ENCODE measurements at regions not wholly inside any gene's neighbourhood (a gene's known extent, or its start where the extent isn't known, plus 50 kb on each side); places are given as distances from the start of the nearest gene placed in this dataset.

DNA sequence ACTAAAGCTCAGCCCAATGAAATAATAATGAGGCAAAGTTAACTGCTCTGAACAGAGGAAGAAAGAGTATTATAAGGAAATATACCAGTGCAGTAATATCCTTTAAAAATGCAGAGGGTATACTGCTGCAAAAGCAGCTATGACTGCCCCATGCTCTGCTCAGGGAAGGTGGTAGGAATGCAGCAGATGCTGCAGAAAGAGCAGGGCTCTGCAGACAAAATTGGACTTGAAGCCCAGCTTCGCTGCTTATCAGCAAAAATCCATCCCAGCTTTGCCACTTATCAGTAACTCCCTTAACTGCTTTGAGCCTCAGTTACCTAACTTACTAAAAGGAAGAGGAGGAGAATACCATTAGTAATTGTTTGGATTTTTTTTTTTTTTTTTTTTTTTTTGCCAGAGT is 533.8 kb upstream of the CDH5 start:
- peaks cover 6% of the 10 kb centered on the region for H3K4me1 ChIP-seq
- H3K4me3 ChIP-seq, result no peak overlapping the region
- no peaks in the 10 kb centered on the region for H3K9me3 ChIP-seq
- TF ChIP-seq POLR2AphosphoS5 (IDR thresholded peaks at IDR 0.05; ENCODE audit: insufficient read depth in 1 of 2, low read depth in 1 of 2) (no peak), POLR2A (IDR thresholded peaks at IDR 0.05) (no peak)
- TF ChIP-seq, protein P1, sequence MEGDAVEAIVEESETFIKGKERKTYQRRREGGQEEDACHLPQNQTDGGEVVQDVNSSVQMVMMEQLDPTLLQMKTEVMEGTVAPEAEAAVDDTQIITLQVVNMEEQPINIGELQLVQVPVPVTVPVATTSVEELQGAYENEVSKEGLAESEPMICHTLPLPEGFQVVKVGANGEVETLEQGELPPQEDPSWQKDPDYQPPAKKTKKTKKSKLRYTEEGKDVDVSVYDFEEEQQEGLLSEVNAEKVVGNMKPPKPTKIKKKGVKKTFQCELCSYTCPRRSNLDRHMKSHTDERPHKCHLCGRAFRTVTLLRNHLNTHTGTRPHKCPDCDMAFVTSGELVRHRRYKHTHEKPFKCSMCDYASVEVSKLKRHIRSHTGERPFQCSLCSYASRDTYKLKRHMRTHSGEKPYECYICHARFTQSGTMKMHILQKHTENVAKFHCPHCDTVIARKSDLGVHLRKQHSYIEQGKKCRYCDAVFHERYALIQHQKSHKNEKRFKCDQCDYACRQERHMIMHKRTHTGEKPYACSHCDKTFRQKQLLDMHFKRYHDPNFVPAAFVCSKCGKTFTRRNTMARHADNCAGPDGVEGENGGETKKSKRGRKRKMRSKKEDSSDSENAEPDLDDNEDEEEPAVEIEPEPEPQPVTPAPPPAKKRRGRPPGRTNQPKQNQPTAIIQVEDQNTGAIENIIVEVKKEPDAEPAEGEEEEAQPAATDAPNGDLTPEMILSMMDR (IDR thresholded peaks at IDR 0.05), result no peak
- H3K27me3 ChIP-seq, result no peaks in the 10 kb centered on the region
- no peak for DNase-seq (ENCODE audit: extremely low spot score in 2 of 2)
- intact Hi-C loops (cut with DNase I), result no loop called here
- H3K36me3 ChIP-seq, result no peaks in the 10 kb centered on the region
- no peak overlapping the region for H3K27ac ChIP-seq

DNA sequence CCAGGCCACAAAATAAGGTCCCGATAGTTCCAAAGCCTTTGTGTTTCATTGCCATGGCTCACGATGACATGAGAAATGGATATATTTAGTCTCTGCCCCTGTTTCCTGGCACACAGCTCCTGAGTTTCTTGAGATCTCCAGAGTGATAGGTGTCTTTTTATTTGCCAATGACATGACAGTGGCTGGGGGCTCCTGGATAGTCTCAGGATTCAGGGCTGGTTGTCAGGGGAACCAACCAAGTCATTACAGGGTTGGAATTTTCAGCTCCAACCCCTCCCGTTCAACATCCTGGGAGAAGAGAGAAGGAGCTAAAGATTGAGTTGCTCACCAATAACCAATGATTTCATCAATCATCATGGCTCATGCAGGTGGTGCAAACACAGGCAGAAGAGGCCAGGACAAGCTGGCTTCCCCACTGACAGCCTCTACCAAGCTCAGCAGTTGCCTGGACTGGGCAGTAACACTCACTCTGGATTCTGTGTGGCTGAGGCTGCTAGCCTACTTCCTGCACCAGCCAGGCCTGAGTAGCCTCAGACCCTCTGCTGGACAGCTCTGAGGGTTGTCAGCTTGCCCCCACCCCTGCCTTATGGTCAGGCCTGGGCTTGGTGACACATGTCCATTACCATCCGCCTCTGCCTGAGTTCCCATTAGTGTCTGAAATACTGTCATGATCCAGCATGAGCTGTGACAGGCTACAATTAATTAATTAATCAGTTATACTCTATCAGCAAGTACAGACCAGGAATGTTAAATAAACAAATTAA is 534.4 kb upstream of the CDH5 start:
- no peak overlapping the region for H3K4me3 ChIP-seq
- H3K9me3 ChIP-seq, result no peaks in the 10 kb centered on the region
- TF ChIP-seq, protein P1 (IDR thresholded peaks at IDR 0.05), result no peak
- TF ChIP-seq POLR2AphosphoS5 (IDR thresholded peaks at IDR 0.05; ENCODE audit: insufficient read depth in 1 of 2, low read depth in 1 of 2) (no peak), POLR2A (IDR thresholded peaks at IDR 0.05) (no peak)
- H3K36me3 ChIP-seq, result no peaks in the 10 kb centered on the region
- H3K27me3 ChIP-seq, result no peaks in the 10 kb centered on the region
- H3K27ac ChIP-seq, result no peak overlapping the region
- no peak for DNase-seq (ENCODE audit: extremely low spot score in 2 of 2)
- intact Hi-C loops (cut with DNase I), result no loop called here
- peaks cover 6% of the 10 kb centered on the region for H3K4me1 ChIP-seq

DNA sequence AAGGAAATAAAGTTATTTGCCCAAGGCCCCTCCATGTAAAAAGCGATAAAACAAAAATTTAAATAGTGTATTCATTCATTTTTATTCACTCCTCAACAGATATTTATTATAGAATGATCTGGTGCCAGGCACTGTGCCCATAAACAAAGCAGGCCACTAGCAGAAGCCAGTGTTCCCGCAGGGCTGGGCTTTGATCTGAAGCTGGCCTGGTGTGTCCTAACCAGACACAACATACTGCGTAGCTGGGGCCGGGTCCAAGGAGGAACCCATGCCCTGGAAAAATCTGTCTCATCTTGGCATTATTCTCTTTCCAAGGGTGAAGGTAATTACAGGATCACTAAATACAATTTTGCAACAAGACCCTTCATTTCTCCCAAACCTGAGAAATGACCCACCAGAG is 537.4 kb upstream of the CDH5 start:
- DNase-seq (ENCODE audit: extremely low spot score in 2 of 2), result no peak
- no peaks in the 10 kb centered on the region for H3K9me3 ChIP-seq
- H3K4me1 ChIP-seq, result peaks cover 6% of the 10 kb centered on the region
- no peak overlapping the region for H3K27ac ChIP-seq
- no peaks in the 10 kb centered on the region for H3K27me3 ChIP-seq
- H3K36me3 ChIP-seq, result no peaks in the 10 kb centered on the region
- TF ChIP-seq, protein P1 (IDR thresholded peaks at IDR 0.05), result no peak
- TF ChIP-seq POLR2AphosphoS5 (IDR thresholded peaks at IDR 0.05; ENCODE audit: insufficient read depth in 1 of 2, low read depth in 1 of 2), result no peak
- TF ChIP-seq POLR2A (IDR thresholded peaks at IDR 0.05), result no peak
- intact Hi-C loops (cut with DNase I), result no loop called here
- no peak overlapping the region for H3K4me3 ChIP-seq

DNA sequence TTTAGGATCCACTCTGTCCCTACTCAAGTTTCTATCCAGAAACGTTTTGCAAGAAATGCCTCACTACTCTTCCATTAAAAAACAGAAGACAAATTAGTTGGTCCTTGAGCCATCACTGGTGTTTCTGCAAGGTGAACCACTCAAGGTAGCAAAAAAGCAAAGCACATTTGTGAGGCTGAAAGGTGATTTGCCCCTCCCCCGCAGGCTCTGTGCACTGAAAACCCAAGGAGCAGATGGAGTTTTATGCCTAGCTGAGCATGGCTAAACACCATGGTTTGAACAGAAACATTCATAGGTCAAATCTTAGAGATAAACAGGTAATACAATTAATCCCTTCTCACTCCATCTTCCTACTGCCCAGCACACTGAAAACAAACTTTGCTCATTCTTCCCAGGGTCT is 538.2 kb upstream of the CDH5 start:
- no peaks in the 10 kb centered on the region for H3K9me3 ChIP-seq
- H3K4me1 ChIP-seq, result no peaks in the 10 kb centered on the region
- TF ChIP-seq, protein P1 (IDR thresholded peaks at IDR 0.05), result no peak
- no peak for TF ChIP-seq POLR2A (IDR thresholded peaks at IDR 0.05)
- no peak for TF ChIP-seq POLR2AphosphoS5 (IDR thresholded peaks at IDR 0.05; ENCODE audit: insufficient read depth in 1 of 2, low read depth in 1 of 2)
- H3K27ac ChIP-seq, result no peak overlapping the region
- intact Hi-C loops (cut with DNase I), result no loop called here
- H3K27me3 ChIP-seq, result no peaks in the 10 kb centered on the region
- no peak for DNase-seq (ENCODE audit: extremely low spot score in 2 of 2)
- no peak overlapping the region for H3K4me3 ChIP-seq
- no peaks in the 10 kb centered on the region for H3K36me3 ChIP-seq

DNA sequence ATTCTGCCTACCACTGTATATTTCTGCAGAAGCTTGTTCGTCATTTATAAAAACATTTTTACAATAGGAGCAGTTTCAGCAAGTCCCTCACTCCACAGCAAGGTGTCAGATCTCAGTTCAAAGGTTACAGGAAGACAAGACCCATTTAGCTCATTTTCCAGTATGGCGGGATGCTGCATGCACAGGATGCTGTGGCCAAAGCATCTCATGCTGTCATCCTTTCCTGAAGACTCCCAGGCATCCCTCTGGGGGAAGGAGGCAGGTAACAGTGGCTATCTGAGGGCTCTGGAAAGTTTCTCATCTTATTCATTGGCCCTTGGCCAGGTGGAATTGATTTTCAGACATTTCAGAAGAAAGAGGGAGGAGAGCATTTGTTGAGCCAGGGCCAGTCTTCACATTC is 539.3 kb upstream of the CDH5 start:
- Histone ChIP-seq H3K4me3 (no peak overlapping the region), H3K36me3 (no peaks in the 10 kb centered on the region), H3K9me3 (no peaks in the 10 kb centered on the region), H3K27ac (no peak overlapping the region), H3K4me1 (no peaks in the 10 kb centered on the region), H3K27me3 (no peaks in the 10 kb centered on the region)
- intact Hi-C loops (cut with DNase I), result no loop called here
- no peak for DNase-seq (ENCODE audit: extremely low spot score in 2 of 2)
- no peak for TF ChIP-seq POLR2A (IDR thresholded peaks at IDR 0.05)
- TF ChIP-seq POLR2AphosphoS5 (IDR thresholded peaks at IDR 0.05; ENCODE audit: insufficient read depth in 1 of 2, low read depth in 1 of 2), result no peak
- TF ChIP-seq, protein P1 (IDR thresholded peaks at IDR 0.05), result no peak
